GM19468 (cell line): ENCODE measurements at regions not wholly inside any gene's neighbourhood (a gene's known extent, or its start where the extent isn't known, plus 50 kb on each side); places are given as distances from the start of the nearest gene placed in this dataset.
"Not testable (repeated sequence)": the region's sequence is repeated elsewhere in the genome, so short reads cannot be mapped to it uniquely, and the experiment has no call there.

Source experiments
- ATAC-seq: cut with Tn5 transposase; IDR thresholded peaks from one replicate; pipeline ENCODE4 v1.9.1; 2021; ENCODE audit warnings: mild to moderate bottlenecking, moderate library complexity, moderate number of reproducible peaks; ENCODE audit not compliant: unreplicated experiment; ENCODE audit errors: extremely low read depth

DNA sequence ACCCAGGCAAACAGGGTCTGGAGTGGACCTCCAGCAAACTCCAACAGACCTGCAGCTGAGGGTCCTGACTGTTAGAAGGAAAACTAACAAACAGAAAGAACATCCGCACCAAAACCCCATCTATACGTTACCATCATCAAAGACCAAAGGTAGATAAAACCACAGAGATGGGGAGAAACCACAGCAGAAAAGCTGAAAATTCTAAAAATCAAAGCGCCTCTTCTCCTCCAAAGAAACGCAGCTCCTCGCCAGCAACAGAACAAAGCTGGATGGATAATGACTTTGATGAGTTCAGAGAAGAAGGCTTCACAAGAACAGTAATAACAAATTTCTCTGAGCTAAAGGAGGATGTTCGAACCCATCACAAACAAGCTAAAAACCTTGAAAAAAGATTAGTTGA, 274.9 kb downstream of the IKZF2 start:
- not testable (repeated sequence) for ATAC-seq

DNA sequence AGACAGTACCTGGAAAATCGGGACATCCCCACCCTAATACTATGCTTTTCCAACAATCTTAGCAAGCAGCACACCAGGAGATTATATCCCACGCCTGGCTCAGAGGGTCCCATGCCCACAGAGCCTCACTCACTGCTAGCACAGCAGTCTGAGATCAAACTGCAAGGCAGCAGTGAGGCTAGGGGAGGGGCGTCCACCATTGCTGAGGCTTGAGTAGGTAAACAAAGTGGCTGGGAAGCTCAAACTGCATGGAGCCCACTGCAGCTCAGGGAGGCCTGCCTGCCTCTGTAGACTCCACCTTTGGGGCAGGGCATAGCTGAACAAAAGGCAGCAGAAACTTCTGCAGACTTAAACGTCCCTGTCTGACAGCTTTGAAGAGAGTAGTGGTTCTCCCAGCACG, 275.5 kb downstream of the IKZF2 start:
- ATAC-seq = not testable (repeated sequence)

DNA sequence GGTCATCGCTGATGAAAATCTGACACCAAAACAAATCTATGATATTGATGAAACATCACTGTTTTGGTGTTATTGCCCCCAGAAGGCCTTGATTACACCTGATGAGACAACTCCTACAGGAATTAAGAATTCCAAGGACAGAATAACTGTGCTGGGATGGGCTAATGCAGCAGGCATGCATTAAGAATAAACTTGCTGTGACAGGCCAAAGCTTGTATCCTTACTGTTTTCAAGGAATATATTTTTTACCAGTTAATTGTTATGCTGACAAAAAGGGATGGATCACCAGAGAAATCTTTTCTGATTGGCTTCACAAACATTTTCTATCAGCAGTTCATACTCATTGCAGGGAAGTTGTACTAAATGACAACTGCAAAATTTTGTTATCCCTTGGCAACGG, 278.2 kb downstream of the IKZF2 start:
- ATAC-seq = no peak

DNA sequence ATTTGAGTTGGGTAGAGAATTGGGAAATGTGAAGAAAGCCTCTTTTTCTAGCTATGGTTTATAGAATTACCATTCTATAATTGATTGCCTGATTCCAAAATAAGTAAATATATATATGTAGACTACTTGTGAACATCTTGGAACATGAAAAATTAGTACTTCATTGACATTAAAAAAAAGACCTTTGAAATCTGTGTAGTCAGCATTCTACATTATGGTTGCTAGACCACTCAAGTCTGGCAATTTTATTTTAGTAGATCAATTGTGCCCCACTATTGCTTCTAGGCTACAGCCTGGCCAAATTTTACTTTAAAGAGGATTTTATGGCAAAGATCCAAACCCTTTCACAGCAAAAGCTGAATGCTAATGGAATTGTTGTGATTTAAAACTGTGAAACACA, 279.8 kb downstream of the IKZF2 start:
- no peak for ATAC-seq

DNA sequence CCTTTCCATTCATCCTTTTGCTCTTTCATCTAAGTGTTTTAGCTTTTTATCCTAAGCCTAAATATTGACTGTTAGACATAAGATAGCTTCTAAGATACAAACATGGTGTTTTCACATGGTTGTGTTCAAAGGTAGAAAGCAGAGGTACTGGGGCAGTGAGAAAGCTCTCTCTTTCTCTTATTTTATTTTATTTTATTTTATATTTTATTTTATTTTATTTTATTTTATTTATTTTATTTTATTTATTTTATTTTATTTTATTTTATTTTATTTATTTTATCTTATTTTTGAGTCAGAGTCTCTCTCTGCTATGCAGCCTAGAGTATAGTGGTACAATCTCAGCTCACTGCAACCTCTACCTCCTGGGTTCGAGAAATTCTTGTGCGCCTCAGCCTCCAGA, 287.2 kb downstream of the IKZF2 start:
- no peak for ATAC-seq

DNA sequence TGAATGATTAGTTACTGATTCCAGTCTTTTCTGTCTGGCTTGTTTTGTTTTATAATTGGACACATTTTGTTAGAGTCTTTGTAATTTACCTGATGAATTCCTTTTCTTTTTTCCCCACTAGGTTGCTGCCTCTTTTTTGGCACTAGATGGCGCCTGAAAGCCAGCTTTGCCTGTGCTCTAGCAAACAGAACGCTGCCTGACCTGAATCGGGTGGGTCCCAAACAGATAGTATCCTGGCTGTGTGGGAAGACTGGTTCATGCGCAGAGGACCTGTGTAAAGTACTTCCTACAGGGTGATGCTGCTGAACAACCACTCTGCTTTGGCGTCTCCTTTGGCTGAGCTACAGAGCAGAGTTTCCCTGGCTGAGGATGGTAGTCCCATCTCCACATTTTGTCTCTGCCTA, 288.2 kb downstream of the IKZF2 start:
- ATAC-seq = no peak

DNA sequence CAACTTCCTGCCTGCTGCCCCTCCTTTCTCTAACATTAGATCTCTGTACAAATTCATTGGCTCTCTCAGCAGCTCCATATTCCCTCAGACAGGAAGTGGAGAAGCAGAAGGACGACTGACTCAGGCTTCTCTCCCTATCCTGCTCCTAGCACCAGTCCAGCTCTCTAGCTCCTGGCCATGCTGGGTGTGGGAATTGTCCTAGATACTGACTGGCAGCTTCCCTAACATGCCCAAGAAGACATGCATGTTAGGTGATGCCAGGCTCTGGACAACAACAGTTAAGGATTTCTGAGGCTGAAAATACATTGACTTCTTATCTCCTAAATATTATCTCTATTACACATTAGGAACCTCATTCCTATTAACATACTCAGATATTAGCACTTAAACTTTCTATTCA, 292.9 kb downstream of the IKZF2 start:
- ATAC-seq = no peak

DNA sequence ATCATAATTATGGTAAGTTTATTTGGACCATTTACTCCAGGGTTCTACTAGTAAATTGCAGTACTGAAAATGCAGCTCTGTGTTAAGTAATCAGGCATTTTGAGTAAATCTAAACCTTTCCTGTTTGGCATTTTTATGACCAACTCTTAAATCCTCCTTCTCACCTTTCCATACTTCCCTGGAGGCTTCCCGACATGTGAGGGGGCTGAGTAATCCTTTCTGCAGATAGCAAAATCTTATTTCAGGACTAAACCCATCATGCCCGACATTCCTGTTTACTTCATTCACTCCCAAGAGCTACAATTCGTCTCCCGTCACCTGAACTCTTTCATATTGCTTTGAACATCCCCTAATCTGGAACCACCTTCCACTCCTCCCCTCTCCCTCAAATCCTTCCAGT, 296.6 kb downstream of the IKZF2 start:
- no peak for ATAC-seq

DNA sequence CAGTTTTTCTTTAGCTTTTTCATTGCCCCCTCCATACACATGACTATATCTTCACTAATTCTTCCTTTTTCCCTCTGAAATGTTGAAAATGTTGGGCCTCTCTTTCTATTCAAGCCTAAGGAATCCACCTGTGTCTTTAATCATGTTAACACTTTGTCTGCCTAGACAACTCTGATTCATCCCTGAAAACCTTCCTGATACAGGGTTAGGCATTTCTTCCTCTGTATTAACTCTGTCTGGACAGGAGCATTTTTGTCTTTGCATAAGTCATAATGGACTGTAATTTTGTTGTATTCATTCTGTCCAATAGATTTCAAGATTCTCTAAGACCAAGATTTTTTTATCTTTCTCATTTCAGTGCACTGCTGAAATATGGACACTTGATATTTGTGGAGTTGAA, 297.3 kb downstream of the IKZF2 start:
- ATAC-seq = no peak

DNA sequence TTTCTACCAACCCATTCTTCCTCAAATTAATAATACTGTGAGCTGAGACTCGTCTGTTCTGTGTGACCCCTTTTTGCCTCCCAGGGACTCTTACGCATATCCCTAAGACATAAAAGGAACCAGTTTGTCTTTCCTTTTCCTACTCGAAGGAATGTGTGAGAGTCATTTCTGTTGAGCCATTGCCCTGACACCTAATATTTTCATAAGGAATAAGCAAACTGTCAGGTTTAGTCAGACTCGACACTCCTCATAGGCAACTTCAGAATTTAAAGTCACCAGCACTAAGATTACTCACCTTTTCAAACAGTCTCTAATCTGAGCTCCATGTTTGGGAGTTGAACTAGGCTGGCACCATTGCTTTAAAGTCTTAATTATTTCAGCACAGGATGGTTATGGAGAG, 305.5 kb downstream of the IKZF2 start:
- ATAC-seq = no peak

DNA sequence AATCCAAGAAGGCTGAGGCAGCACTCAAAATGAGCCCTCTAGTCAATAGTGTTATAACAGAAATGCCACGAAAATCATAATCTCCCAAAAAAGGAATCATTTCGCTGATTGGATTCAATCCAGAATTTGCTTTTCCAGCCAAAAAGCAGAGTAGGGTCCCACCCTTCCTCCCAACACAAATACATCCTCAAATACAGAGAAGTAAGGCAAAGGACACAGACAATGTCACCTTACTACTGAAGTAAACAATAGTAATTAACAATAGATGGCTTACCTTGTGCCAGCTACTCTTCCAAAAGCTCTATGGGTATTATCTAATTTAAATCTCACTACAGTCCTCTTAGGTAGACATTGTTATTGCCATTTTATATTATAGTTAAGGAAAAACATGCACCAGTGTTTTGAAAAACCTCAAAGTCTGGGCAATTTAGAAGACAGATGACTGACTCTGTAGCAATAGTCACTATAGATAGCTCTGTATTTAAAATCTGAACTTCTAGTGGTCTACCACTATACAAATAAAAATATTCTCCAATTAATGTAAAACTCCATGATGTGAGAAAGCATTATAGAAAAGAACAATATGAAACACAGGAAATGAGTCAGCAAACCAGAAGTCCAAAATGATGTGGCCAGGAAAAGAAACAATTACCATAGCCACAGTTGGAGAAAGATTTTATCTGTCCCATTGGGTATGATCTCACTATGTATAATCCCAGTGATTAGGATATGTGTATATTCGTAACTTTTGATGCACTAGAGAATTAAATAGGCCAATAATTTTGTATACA, 305.0 kb upstream of the ERBB4 start:
- no peak for ATAC-seq

DNA sequence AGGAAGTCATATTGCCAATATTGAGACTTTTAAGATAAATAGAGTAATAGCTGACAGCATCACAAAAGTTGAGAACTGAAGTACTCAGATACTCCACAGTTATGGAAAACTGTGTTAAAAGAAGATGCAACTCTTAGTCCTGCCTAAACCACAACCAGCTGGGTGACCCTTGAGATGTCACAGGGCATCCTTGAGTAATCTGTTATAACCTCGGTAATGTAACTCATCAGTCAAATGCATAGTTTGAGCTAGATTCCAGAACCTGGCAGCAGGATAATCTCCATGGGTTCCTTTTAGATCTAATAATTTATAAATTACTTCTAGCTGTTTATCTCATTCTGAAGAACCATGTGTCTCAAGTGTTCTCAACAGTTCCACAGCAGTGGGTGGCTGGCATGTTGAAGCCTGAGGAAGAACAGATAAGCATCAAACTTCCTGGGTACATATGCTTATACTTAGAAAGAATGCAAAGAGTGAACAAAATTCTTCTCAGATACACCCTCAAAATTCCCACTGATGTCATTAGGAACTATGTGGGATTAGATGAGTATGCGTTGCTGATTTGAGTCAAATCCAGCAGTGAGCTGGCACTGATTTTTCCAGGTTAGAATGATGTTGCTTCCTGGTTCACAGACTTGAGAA, 304.1 kb upstream of the ERBB4 start:
- no peak for ATAC-seq

DNA sequence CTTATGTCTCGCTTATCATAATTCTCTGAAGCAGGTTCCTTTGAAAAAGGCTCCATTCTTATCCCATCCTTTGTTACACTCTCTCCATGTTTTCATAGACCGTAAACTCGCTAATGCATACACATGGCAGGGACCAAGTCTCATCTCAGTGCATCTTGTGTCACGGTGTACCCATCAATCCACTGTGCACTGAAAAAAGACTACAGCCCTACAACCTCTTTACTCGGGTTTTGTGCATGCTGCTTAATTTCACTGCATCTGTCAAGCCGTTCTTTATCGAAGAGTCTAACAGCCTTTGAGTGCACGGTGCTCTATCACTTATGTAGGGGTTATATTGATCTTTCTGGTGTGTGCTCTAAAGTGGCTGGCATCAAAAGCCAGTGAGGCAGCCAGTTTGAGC, 302.9 kb upstream of the ERBB4 start:
- ATAC-seq = no peak

DNA sequence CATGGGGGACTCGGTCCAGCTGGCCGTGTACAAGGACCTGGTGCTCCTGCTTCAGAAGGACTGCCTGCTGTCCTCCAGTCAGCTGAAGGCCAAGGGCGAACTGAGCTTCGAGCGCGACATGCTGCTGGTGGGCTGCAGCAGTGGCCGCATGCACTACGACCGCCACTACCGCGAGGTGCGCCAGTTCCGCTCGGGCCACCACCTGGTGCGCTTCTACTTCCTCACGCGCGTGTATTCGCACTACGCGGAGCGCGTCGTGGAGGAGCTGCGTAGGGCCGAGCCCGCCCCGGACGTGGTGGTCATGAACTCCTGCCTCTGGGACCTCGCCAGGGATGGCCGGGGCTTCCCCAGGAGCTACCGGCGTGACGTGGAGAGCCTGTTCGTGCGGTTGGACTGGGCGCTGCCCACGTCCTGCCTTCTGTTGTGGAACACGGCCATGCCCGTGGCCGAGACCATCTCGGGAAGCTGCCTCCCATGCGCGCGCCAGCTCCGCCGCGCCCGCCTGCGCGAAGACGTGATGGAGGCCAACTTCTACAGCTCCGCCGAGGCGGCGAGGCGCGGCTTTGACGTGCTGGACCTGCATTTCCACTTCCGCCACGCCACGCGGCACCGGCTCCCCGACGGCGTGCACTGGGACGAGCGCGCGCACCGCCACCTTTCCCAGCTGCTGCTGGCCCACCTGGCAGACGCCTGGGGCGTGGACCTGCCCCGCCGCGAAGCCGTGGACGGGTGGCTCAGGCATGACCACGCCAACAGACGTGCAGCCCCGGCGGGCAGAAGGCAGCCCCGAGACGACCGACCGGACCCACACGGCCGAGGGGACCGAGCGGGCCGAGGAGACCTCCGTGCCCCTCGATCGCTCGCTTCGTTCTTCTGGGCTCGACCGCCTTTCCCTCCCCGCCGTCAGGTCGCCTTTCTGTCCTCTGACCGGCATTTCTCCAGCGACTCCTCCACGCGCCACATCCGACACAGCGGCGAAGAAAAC, 293.9 kb upstream of the ERBB4 start:
- ATAC-seq = no peak

DNA sequence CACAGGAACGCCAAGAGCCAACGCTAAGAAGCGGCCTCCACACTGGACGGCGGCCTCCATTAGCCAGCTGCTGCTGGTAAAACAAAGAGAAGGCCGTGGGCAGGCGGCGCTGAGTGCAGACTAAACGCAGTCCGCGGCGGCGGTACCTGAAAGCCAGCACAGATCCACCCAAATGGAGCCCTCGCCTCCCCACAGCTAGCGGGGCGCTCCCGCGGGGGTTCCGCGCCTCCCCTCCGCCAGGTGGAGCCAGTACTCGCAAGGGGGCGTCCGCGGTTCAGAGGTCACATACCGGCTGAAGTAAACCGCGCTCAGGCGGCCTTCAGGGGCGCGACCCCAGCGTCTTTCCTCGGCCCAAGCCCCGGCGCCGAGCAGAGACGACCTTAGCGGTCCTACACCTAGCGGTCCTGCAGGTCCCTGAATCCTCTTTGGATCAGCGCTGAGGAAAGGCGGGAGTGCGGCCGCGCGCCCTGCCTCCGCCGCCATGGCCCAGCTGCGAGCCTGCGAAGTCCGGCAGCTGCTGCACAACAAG, 293.1 kb upstream of the ERBB4 start:
- ATAC-seq = no peak

DNA sequence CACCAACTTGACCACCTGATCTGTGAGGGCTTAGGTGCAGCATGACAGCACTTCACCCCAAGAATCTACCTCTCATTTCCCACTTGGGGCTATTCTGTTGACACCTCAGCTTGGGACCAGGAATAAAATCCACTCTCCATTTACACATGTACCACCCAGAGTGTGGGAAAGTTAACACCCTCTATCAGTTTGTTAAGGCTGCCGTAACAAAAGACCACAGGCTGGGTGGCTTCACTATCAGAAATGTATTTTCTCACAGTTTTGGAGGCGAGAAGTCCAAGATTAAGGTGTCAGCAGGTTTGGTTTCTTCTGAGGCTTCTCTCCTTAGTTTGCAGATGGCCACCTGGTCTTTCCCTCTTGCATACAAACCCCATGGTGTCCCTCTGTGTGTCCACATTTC, 277.7 kb upstream of the ERBB4 start:
- ATAC-seq = no peak

DNA sequence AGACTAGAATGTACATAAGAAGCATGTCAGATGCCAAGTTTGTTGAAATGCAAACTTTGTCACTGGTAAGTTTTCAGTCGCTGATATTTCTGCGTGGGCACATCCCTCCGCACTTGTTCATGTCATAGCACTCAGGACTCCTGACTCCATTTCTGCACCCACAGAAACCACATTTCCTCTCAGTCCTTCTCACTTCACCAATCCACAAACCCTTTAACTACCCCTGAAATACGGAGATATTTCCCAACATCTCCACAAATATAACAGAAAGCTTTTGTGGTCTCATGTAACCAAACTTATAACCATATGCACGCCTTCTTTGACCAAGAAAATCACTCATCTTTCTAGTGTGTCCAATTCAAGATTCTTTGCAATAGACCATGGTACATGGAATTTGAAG, 276.9 kb upstream of the ERBB4 start:
- ATAC-seq = no peak

DNA sequence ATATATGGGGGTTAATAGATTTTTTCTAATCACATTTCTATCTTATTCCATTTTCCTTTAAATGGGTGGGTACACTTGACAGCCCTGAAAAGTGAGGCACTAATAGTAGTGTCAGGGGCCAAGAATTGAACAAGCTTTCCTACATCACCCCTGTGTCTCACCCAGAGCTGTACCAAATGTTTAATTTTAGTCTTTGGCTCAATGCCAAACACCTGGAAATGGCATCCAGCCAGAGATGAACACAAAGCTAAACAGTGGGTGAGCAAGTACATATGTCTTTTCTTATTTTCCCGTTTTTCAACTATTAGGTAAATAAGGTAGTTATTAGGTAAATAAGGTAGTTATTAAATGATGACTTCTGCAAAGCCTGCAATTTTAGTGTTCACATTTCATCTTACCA, 276.3 kb upstream of the ERBB4 start:
- no peak for ATAC-seq

DNA sequence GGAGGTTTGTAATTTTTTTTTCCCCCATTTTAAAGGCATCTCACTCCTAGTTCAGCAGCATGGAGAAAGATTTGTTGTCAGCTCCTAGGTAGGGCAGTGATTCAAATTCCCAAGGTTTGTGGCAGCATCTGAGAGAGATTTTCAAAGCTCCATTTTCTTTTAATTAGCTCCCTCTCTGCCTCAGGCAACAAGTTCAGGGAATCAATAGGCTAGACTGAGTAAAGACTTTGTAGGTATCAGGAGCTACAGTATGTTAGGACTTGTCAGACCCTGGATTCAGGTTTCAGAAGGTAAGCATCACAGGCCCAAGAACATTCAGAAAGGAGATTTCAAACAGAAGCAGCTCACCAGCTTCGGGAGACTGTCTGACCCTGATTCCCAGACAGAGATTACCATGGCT, 273.3 kb upstream of the ERBB4 start:
- no peak for ATAC-seq

DNA sequence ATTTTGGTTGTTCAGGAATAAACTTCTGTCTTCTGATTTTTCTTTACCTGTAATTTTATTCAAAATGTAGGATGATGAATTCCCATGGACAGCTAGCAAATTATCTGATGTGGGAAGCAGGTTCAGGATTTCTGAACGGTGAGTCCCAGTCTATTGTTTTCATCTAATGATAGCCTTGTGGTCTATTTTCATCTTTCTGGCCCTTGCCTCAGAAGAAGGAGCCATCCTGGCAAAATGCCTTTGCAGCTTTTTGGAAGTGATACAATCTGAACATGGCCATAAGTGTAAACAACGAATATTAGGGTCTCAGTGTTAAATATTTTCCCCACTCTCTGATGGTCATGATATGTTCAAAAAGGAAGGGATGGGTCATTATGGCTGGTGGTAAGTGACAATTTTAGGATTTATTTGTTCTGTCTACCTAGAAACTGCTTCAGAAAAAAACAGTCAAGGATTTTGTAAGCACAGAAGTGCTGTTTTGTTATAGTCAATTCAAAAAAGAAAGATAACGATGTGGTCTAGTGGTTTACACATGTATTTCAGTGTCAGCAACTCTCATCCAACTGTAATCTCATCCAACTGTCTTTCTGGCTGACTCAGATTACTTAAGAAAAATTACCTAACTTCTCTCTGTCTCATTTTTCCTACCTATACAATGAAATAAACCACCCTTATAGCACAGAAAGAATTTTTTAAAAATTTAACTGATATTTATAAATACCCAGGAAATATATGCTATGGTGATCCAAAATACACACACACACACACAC, 272.6 kb upstream of the ERBB4 start:
- no peak for ATAC-seq
